ENCODE measurements at regions not wholly inside any gene's neighbourhood (a gene's known extent, or its start where the extent isn't known, plus 50 kb on each side); places are given as distances from the start of the nearest gene placed in this dataset.
"Not testable (repeated sequence)": the region's sequence is repeated elsewhere in the genome, so short reads cannot be mapped to it uniquely, and the experiment has no call there.

- no peaks in the 10 kb centered on the region for H3K9me3 ChIP-seq (ENCODE audit: control insufficient read depth, insufficient read depth, low read length)
- peaks cover 2% of the 10 kb centered on the region; the same call in 1 of the 2 replicates for H3K36me3 ChIP-seq (ENCODE audit: control insufficient read depth, low read length)
- peaks cover 1% of the 10 kb centered on the region; the same call in 1 of the 2 replicates for H3K79me2 ChIP-seq (ENCODE audit: control insufficient read depth, low read length)
- peaks cover 4% of the 10 kb centered on the region; the same call in 1 of the 2 replicates for H3F3A ChIP-seq (ENCODE audit: control insufficient read depth, insufficient read depth)
- TF ChIP-seq CTCF (IDR thresholded peaks at IDR 0.05; ENCODE audit: low read depth, low read length, poor library complexity, severe bottlenecking), result no peak
- TF ChIP-seq EZH2phosphoT487 (IDR thresholded peaks at IDR 0.05; ENCODE audit: borderline replicate concordance, low read length), result no peak
- peaks cover 31% of the 10 kb centered on the region for H3K4me1 ChIP-seq (ENCODE audit: control insufficient read depth, low read length)
- H3K4me2 ChIP-seq (ENCODE audit: low read length), result peak overlapping the region; percentile 8
- H3K27me3 ChIP-seq (ENCODE audit: control insufficient read depth, low read length), result no peaks in the 10 kb centered on the region
- H3K4me3 ChIP-seq (ENCODE audit: low read length), result no peak overlapping the region
- H3K27ac ChIP-seq (ENCODE audit: low read depth, low read length), result no peak overlapping the region
- no peaks in the 10 kb centered on the region for H4K20me1 ChIP-seq (ENCODE audit: control insufficient read depth, insufficient read depth, low read depth, low read length)
- no peaks in the 10 kb centered on the region for H3K9me2 ChIP-seq (replicated peaks; ENCODE audit: control insufficient read depth, low read length)
These were observed 57.1 kb upstream of the KMT2E start for GRCh38 chr7:104956753-104957450.

- no peak overlapping the region for H3K4me3 ChIP-seq (ENCODE audit: low read length)
- H4K20me1 ChIP-seq (ENCODE audit: control insufficient read depth, insufficient read depth, low read depth, low read length), result no peaks in the 10 kb centered on the region
- no peaks in the 10 kb centered on the region for H3K79me2 ChIP-seq (ENCODE audit: control insufficient read depth, low read length)
- H3K27me3 ChIP-seq (ENCODE audit: control insufficient read depth, low read length), result no peaks in the 10 kb centered on the region
- peaks cover 13% of the 10 kb centered on the region for H3K36me3 ChIP-seq (ENCODE audit: control insufficient read depth, low read length)
- peaks cover 2% of the 10 kb centered on the region; the same call in 1 of the 2 replicates for H3K9me3 ChIP-seq (ENCODE audit: control insufficient read depth, insufficient read depth, low read length)
- TF ChIP-seq EZH2phosphoT487 (IDR thresholded peaks at IDR 0.05; ENCODE audit: borderline replicate concordance, low read length) (no peak), CTCF (IDR thresholded peaks at IDR 0.05; ENCODE audit: low read depth, low read length, poor library complexity, severe bottlenecking) (no peak)
- H3K9me2 ChIP-seq (replicated peaks; ENCODE audit: control insufficient read depth, low read length), result no peaks in the 10 kb centered on the region
- no peak overlapping the region for H3K27ac ChIP-seq (ENCODE audit: low read depth, low read length)
- no peak overlapping the region for H3K4me2 ChIP-seq (ENCODE audit: low read length)
- peaks cover 27% of the 10 kb centered on the region for H3K4me1 ChIP-seq (ENCODE audit: control insufficient read depth, low read length)
- peaks cover 4% of the 10 kb centered on the region; the same call in 1 of the 2 replicates for H3F3A ChIP-seq (ENCODE audit: control insufficient read depth, insufficient read depth)
These were observed 55.6 kb upstream of the KMT2E start for GRCh38 chr7:104958371-104958865.

GRCh38 chr7:104959483-104959882 is 54.5 kb upstream of the KMT2E start:
- H3K4me3 ChIP-seq (ENCODE audit: low read length); H3K79me2 ChIP-seq (ENCODE audit: control insufficient read depth, low read length); H3K9me3 ChIP-seq (ENCODE audit: control insufficient read depth, insufficient read depth, low read length); H3F3A ChIP-seq (ENCODE audit: control insufficient read depth, insufficient read depth); H3K27ac ChIP-seq (ENCODE audit: low read depth, low read length); H3K9me2 ChIP-seq (replicated peaks; ENCODE audit: control insufficient read depth, low read length); H3K27me3 ChIP-seq (ENCODE audit: control insufficient read depth, low read length); H4K20me1 ChIP-seq (ENCODE audit: control insufficient read depth, insufficient read depth, low read depth, low read length); H3K4me2 ChIP-seq (ENCODE audit: low read length): not testable (repeated sequence)
- Histone ChIP-seq H3K4me1 (ENCODE audit: control insufficient read depth, low read length) (peaks cover 27% of the 10 kb centered on the region), H3K36me3 (ENCODE audit: control insufficient read depth, low read length) (peaks cover 20% of the 10 kb centered on the region)

GRCh38 chr7:104960741-104961448 is 53.1 kb upstream of the KMT2E start:
- peaks cover 4% of the 10 kb centered on the region; the same call in 1 of the 2 replicates for H3F3A ChIP-seq (ENCODE audit: control insufficient read depth, insufficient read depth)

More at GRCh38 chr7:104960741-104961448, 53.1 kb upstream of the KMT2E start:
- Histone ChIP-seq H3K36me3 (ENCODE audit: control insufficient read depth, low read length) (peaks cover 20% of the 10 kb centered on the region), H3K27me3 (ENCODE audit: control insufficient read depth, low read length) (no peaks in the 10 kb centered on the region), H4K20me1 (ENCODE audit: control insufficient read depth, insufficient read depth, low read depth, low read length) (no peaks in the 10 kb centered on the region), H3K9me3 (ENCODE audit: control insufficient read depth, insufficient read depth, low read length) (peaks cover 10% of the 10 kb centered on the region; the same call in 1 of the 2 replicates), H3K4me3 (ENCODE audit: low read length) (no peak overlapping the region), H3K9me2 (replicated peaks; ENCODE audit: control insufficient read depth, low read length) (no peaks in the 10 kb centered on the region), H3K4me2 (ENCODE audit: low read length) (peak overlapping the region; percentile 30), H3K79me2 (ENCODE audit: control insufficient read depth, low read length) (no peaks in the 10 kb centered on the region), H3K4me1 (ENCODE audit: control insufficient read depth, low read length) (peaks cover 27% of the 10 kb centered on the region), H3K27ac (ENCODE audit: low read depth, low read length) (peak overlapping the region; percentile 29)
- TF ChIP-seq EZH2phosphoT487 (IDR thresholded peaks at IDR 0.05; ENCODE audit: borderline replicate concordance, low read length) (no peak), CTCF (IDR thresholded peaks at IDR 0.05; ENCODE audit: low read depth, low read length, poor library complexity, severe bottlenecking) (no peak)
